Lower leg skin (tissue), 4 donors: ENCODE measurements at regions not wholly inside any gene's neighbourhood (a gene's known extent, or its start where the extent isn't known, plus 50 kb on each side); places are given as distances from the start of the nearest gene placed in this dataset.

Source experiments
- DNase-seq, 2 donors: peaks; one replicate each; pipeline ENCODE4 v3.0.0-alpha.2; 2019; ENCODE audit warnings: low spot score in 2 of 2
- H3K4me3 ChIP-seq: fragments of 200-600 bp; sonication (generic); 2 replicates; pipeline ENCODE4 v1.5.1; 2017; ENCODE audit warnings: mild to moderate bottlenecking, low read depth; ENCODE audit not compliant: poor library complexity, severe bottlenecking
- POLR2A ChIP-seq, 2 donors: fragments of 450-650 bp; IDR thresholded peaks; one replicate each; pipeline ENCODE4 v1.6.1; 2016 to 2017; ENCODE audit warnings: antibody characterized with exemption in 2 of 2, mild to moderate bottlenecking in 1 of 2, moderate library complexity in 1 of 2
- WGBS, 2 donors: methylation state at CpG; one replicate each; pipeline ENCODE4 v1.1.5; 2018; 5-methylcytosine and 5-hydroxymethylcytosine counted together
- intact Hi-C: fragments of 100-400 bp; cut with DNase I; formaldehyde crosslinking; loops from one replicate; pipeline ENCODE4 v1.15.0; 2023; ENCODE audit warnings: low total_unique reads
- TF ChIP-seq, protein P1 (sequence below), 3 donors: fragments of 450-650 bp; IDR thresholded peaks; one replicate each; pipeline ENCODE4 v1.5.1; 2016; ENCODE audit warnings: antibody characterized with exemption in 3 of 3, mild to moderate bottlenecking in 3 of 3, moderate library complexity in 2 of 3

DNA sequence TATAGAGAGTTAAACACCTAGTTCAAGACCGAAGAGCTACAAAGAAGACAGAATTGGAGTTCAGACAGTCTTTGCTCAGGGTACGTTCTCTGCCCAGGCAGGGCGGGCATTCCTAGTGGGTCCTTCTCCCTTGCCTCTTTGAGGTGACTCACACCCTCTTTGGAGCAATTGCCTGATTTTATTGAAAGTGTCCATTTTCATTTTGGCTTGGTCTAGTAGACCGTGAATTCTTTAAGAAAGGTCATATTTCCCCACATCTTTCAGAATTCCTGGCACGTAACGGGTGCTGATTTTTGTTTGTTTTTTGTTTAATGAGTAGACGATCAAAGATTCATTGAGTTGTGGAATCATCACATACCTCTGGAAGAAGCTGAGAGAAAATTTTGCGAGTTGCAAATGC lies 871.5 kb downstream of the RNF144A start:
- WGBS, 2 donors, result 91 to 92% methylated on average over 8 of the region's 8 CpGs
- peak in 1 of 2 donors; percentile 31 for DNase-seq
- no peak overlapping the region for H3K4me3 ChIP-seq
- intact Hi-C loops, result no loop called here
- TF ChIP-seq, protein P1, sequence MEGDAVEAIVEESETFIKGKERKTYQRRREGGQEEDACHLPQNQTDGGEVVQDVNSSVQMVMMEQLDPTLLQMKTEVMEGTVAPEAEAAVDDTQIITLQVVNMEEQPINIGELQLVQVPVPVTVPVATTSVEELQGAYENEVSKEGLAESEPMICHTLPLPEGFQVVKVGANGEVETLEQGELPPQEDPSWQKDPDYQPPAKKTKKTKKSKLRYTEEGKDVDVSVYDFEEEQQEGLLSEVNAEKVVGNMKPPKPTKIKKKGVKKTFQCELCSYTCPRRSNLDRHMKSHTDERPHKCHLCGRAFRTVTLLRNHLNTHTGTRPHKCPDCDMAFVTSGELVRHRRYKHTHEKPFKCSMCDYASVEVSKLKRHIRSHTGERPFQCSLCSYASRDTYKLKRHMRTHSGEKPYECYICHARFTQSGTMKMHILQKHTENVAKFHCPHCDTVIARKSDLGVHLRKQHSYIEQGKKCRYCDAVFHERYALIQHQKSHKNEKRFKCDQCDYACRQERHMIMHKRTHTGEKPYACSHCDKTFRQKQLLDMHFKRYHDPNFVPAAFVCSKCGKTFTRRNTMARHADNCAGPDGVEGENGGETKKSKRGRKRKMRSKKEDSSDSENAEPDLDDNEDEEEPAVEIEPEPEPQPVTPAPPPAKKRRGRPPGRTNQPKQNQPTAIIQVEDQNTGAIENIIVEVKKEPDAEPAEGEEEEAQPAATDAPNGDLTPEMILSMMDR (IDR thresholded peaks at IDR 0.05), result no peak
- no peak for TF ChIP-seq POLR2A (IDR thresholded peaks at IDR 0.05)

DNA sequence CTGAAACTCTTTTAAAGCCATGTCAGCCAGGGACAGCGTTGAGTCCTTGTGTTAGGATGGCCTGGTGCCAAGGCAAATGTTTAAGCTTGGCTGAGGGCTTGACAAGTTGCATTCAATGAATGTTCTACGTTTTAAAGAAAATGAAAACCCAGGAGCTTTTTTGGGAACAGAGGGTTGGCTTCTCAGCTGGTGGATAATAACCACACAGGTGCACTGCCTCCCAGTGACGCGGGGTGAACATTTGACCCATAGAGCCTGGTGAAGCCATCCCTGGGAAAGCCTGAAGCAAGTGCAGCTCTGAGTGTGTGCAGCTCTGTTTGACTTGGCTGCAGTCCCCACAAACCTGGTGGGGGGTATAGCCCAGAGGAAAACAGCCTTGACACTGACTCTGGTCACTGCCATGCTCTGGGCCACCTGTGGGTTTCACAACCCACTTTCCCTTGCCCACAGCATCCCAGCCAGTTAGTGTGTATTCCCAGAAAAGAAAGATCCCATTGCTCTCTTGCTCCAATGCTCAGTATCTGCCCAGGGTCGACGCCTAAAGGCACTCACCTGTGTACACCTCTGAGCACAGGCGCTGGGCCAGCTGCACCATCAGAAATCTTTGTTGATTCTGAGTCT lies 874.9 kb downstream of the RNF144A start:
- intact Hi-C loops, result no loop called here
- TF ChIP-seq, protein P1 (IDR thresholded peaks at IDR 0.05), result no peak
- TF ChIP-seq POLR2A (IDR thresholded peaks at IDR 0.05), result no peak
- H3K4me3 ChIP-seq, result no peak overlapping the region
- peak in 1 of 2 donors; percentile 68 for DNase-seq
- WGBS, 2 donors, result 53 to 55% methylated on average over 7 of the region's 7 CpGs

DNA sequence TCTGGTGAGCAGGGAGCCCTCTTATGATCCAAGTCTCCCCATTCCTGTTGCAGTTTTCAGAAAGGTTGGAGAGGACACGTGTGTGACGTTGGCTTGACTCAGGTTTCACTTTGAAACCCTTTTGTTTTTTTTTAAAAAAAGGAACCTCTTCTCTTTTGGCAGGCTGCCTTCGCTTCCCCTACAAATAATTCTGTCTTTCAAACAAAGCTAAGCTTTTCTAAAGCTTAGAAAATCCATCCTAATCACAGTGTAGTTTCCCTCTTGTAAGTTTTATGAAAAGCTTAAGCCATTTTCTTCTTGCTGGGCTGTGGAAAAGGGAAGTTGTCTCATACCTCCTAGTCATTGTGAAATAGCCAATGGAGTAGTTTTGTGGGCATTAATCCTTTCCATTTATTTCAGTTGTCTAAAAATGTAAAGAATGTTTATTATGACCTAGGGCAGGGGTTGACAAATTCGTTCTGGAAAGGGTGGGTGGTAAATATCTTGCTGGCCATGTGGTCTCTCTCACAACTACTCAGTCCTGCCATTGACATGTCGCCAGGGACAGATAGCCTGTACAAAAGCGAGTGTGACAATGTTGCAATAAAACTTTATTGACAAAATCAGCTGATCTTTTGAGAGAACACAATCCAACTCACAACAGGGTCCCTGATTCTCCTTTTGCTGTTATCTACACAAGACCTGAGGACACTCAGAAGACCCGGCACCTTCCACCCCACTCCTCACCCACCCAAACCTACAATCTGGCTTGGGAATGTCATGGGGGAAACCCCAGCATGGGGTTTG lies 878.8 kb downstream of the RNF144A start:
- intact Hi-C loops, result no loop called here
- DNase-seq, result no peak
- 53% methylated on average over 7 of the region's 7 CpGs for WGBS, 2 donors
- H3K4me3 ChIP-seq, result no peak overlapping the region
- TF ChIP-seq, protein P1 (IDR thresholded peaks at IDR 0.05), result no peak
- TF ChIP-seq POLR2A (IDR thresholded peaks at IDR 0.05), result no peak

DNA sequence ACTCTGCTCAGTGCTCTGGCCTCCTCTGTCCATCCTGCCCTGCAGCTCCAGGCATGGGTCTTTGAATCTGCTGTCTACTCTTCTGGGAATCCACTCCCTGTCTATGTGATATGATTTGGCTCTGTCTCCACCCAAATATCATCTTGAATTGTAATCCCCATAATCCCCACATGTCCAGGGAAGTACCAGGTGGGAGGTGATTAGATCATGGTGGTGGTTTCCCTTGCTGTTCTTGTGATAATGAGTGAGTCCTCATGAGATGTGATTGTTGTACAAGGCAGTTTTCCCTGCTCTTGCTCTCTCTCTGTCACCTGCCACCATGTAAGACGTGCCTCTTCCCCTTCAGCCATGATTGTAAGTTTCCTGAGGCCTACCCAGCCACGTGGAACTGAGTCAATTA lies 881.8 kb upstream of the ID2 start:
- no peak for DNase-seq
- intact Hi-C loops, result no loop called here
- 76 to 88% methylated on average over 2 of the region's 2 CpGs for WGBS, 2 donors
- H3K4me3 ChIP-seq, result no peak overlapping the region
- no peak for TF ChIP-seq POLR2A (IDR thresholded peaks at IDR 0.05)
- TF ChIP-seq, protein P1 (IDR thresholded peaks at IDR 0.05), result no peak

DNA sequence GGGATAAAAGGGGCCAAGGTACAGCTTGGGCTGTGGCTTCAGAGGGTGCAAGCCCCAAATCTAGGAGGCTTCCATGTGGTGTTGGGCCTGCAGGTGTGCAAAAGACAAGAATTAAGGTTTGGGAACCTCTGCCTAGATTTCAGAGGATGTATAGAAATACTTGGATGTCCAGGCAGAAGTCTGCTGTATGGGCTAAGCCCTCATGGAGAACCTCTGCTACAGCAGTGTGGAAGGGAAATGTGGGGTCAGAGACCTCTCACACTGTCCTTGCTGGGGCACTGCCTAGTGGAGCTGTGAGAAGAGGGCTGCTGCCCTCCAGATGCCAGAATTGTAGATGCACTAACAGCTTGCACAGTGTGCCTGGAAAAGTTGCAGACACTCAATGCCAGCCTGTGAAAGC lies 880.6 kb upstream of the ID2 start:
- intact Hi-C loops, result no loop called here
- TF ChIP-seq, protein P1 (IDR thresholded peaks at IDR 0.05), result no peak
- TF ChIP-seq POLR2A (IDR thresholded peaks at IDR 0.05), result no peak
- DNase-seq, result no peak
- no peak overlapping the region for H3K4me3 ChIP-seq
